SKM-1 (cell line): ENCODE measurements at regions not wholly inside any gene's neighbourhood (a gene's known extent, or its start where the extent isn't known, plus 50 kb on each side); places are given as distances from the start of the nearest gene placed in this dataset.
"Not testable (repeated sequence)": the region's sequence is repeated elsewhere in the genome, so short reads cannot be mapped to it uniquely, and the experiment has no call there.

Source experiments
- DNase-seq: peaks from one replicate; lab custom pipeline; 2025; ENCODE audit not compliant: unreplicated experiment; lab: John Stamatoyannopoulos, UW

GRCh38 chr2:134009440-134009839 is 244.4 kb upstream of the MGAT5 start:
- DNase-seq = no peak

- DNase-seq = not testable (repeated sequence)
Measured at GRCh38 chr2:134009906-134010305, 244.0 kb upstream of the MGAT5 start.

GRCh38 chr2:134011936-134012586 is 241.8 kb upstream of the MGAT5 start:
- DNase-seq = no peak

- no peak for DNase-seq
Measured at GRCh38 chr2:134014196-134014960, 239.5 kb upstream of the MGAT5 start.

- no peak for DNase-seq
Measured at GRCh38 chr2:134019871-134020270, 234.0 kb upstream of the MGAT5 start.

- no peak for DNase-seq
Measured at GRCh38 chr2:134020608-134021007, 233.3 kb upstream of the MGAT5 start.

GRCh38 chr2:134021830-134022524 is 231.9 kb upstream of the MGAT5 start:
- no peak for DNase-seq

GRCh38 chr2:134023854-134024253 is 230.0 kb upstream of the MGAT5 start:
- no peak for DNase-seq

- no peak for DNase-seq
Measured at GRCh38 chr2:134027980-134028379, 225.9 kb upstream of the MGAT5 start.

- no peak for DNase-seq
Measured at GRCh38 chr2:134029418-134029817, 224.5 kb upstream of the MGAT5 start.

GRCh38 chr2:134031539-134031938 is 222.3 kb upstream of the MGAT5 start:
- DNase-seq = no peak

GRCh38 chr2:134035605-134036370 is 218.1 kb upstream of the MGAT5 start:
- DNase-seq = no peak

- DNase-seq = no peak
Measured at GRCh38 chr2:134039912-134040581, 213.8 kb upstream of the MGAT5 start.

- DNase-seq = not testable (repeated sequence)
Measured at GRCh38 chr2:134040626-134041172, 213.2 kb upstream of the MGAT5 start.

- no peak for DNase-seq
Measured at GRCh38 chr2:134041877-134042276, 212.0 kb upstream of the MGAT5 start.

GRCh38 chr2:134043028-134043427 is 210.8 kb upstream of the MGAT5 start:
- not testable (repeated sequence) for DNase-seq

GRCh38 chr2:134052173-134052572 is 201.7 kb upstream of the MGAT5 start:
- no peak for DNase-seq

- DNase-seq = no peak
Measured at GRCh38 chr2:134056173-134056572, 197.7 kb upstream of the MGAT5 start.

GRCh38 chr2:134061066-134061465 is 192.8 kb upstream of the MGAT5 start:
- not testable (repeated sequence) for DNase-seq

- DNase-seq = not testable (repeated sequence)
Measured at GRCh38 chr2:134062235-134062634, 191.6 kb upstream of the MGAT5 start.
